HG03159 (cell line): ENCODE measurements at regions not wholly inside any gene's neighbourhood (a gene's known extent, or its start where the extent isn't known, plus 50 kb on each side); places are given as distances from the start of the nearest gene placed in this dataset.
"Not testable (repeated sequence)": the region's sequence is repeated elsewhere in the genome, so short reads cannot be mapped to it uniquely, and the experiment has no call there.

ENCODE experiments used
- ATAC-seq: cut with Tn5 transposase; IDR thresholded peaks from one replicate; pipeline ENCODE4 v1.9.1; 2021; ENCODE audit warnings: mild to moderate bottlenecking, moderate library complexity; ENCODE audit not compliant: unreplicated experiment

DNA sequence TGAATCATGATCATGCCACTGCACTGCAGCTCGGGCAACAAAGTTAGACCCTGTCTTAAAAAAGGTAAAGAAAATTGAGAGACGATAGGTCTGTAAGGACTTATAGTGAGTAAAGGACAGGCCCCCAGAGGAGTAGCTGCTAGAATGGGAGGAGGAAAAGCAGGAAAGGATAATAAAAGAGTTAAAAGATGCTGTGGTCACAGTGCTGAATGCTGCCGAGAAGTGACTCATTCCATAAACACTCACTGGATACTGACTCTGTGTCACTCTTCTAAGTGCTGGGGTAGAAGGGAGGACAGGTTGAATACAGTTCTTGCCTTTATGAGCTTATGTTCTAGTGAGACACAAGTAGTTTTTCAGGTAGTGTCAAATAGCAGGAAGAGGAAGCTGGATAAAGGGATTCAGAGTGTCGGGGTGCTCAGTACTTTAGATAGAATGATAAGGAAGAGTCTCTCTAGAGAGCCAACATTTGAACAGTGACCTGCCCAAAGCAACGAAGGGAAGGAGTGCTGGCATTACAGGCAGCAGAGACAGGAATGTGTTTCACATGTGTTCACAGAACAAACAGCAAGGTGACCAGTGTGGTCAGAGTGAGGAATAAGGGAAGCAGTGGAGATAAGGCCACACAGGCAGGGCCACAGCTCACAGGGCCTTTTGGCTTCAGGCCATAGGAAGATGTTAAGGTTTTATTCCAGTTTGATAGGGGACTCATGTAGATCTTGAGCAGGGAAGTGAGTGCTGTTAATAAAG lies 1240.5 kb downstream of the UQCRFS1 start:
- ATAC-seq = no peak

DNA sequence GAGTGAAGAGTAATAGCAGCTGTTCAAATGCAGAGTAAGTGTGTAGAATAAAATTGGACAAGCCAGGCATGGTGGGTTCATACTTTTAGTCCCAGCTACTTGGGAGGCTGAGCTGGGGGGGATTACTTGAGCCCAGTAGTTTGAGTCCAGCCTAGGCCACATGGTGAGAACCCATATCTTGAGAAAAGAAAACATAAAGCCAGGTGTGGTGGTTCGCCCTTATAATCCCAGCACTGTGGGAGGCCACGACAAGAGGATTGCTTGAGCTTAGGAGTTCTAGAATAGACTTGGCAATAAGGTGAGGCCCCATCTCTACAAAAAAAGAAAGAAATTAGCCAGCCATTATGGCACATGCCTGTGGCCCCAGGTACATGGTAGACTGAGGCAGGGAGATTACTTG lies 1241.1 kb downstream of the UQCRFS1 start:
- ATAC-seq = no peak

DNA sequence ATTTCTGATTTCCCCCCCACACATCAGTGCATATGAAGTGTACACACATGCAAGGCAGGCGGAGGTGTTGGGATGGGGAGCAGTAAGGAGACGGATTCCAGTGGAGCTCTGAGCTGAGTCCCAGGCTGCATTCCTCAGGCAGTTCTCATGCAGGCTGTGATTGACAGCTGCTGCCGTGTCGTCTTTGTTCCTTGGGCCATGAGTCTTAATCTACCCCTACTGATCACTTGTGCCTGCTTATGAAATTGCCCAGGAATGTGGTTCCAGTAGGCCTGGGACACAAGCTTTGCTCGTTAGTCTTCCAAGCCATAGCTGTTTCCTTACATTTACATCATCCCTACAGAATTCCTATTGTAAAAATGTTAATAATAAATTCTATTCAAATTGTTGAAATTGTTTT lies 1241.9 kb downstream of the UQCRFS1 start:
- no peak for ATAC-seq

DNA sequence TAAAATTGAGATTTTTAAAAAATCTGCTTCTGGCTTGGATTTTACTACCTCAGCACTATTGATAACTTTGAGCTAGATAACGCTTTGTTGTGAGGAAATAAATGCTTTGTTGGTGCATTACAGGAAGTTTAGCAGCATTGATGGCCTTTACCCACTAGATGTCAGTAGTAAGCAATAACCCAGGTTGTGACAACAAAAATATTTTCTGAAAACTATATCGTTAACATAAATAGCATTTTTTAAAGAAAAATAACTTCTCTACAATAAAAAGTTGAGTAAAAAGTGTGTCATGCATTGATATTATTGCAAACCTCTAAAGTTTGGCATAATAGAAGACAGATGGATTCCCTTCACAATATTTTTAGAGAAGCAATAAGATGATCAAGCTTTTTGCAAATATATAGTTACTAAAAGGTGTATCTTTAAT lies 1246.5 kb downstream of the UQCRFS1 start:
- ATAC-seq = no peak

DNA sequence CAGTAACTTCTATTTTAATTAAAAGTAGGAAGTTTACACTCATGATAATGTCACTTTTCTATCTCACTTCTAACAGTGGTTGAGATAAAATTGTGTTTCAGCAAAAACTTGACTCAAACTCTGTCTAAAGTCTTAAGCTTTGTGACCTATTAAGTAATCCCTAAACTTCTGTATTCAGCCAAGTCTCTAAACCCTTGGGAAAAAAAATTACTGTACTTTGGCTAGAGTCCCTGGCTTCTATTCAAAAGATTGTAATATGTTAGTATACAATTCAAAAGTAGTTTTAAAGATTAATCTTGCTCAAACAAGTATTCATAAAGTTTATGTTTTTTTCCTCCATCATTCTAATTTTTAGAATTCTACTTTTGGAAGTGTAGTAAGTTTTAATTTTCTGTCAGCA lies 1248.8 kb downstream of the UQCRFS1 start:
- ATAC-seq = no peak

DNA sequence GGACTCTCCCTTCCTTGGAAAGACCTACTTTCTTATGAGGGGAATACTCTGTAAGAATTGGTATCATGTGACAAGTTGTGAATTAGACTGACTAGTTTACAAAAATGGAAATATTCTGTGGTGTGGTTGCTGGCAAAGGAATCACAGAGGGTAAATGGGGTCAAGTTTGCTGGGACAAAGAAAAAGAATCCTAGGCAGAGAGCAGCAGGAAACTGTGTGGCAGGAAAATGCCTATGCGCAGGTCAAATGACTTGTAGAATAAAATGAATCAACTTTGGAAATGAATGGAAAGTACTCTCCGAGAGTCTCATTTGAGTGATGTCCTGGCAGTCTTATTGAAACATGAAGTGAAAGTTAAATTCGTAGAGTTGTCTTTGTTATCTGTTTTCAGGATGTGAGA lies 1250.7 kb downstream of the UQCRFS1 start:
- no peak for ATAC-seq

DNA sequence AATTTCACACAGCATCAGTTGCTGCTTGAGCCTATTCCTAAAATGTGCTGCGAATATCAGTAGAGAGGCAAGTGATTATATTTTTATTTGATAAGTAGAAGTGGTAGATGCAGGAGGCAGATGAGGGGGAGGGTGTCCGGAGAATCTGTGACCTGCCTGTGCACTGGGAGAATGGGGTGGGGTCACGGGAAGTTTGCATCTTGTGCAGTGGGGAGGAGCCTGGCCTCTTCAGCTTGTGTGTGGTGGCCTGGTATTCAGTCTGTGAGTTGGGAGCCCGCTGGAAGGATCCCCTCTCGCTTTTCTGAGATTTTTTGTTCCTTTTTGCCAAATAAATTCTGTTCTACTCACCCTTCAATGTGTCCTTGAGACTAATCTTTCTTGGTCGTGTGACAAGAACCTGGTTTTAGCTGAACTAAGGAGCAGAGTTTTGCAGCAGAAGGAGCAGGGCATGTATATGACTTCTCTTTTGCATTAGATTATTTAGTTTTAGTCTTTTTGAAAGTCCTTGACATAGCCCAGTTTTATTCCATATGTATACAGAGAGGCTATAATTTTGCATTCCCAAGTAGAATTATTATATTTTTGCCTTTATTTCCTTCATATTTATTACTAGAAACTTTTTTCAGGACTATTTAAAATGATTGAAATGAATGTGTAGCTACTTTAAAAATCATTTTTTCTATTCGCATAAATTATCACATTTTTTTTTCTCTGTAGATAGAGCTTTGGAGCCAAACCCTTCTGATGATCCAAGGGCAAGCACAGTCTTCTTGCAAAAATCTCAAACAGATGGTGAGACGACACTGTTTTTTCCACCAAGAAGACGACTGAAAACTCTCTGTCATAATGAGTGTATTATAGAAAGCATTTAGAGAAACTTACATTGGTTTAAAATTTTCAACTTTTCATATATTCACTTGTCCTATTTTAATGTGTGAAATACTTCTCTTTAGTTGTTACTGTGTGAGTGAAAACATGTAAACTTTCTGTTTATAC lies 1257.2 kb downstream of the UQCRFS1 start:
- no peak for ATAC-seq

DNA sequence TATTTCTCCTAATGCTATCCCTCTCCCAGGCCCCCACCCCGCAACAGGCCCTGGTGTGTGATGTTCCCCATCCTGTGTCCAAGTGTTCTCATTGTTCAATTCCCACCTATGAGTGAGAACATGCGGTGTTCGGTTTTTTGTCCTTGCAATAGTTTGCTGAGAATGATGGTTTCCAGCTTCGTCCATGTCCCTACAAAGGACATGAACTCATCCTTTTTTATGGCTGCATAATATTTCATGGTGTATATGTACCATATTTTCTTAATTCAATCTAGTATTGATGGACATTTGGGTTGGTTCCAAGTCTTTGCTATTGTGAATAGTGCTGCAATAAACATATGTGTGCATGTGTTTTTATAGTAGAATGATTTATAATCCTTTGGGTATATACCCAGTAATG lies 1270.3 kb downstream of the UQCRFS1 start:
- not testable (repeated sequence) for ATAC-seq

DNA sequence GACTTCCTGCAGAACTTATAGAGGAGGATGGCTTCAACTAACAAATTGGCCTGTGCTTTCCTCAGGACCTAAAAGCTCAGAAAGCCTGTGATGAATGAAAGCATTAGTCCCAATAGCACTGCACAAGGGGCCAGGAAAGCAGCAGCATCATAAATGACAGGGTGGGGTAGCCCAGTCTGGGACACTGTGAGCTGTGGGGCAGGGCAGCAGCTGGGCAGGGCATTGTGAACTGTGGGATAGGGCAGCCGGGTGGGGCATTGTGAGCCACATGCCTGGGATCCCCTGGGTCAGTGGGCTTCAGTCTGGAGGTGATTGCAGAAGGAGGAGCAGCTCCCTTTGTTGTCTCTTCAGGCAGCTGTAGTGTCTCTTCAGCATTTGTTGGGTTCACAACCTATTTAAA lies 1276.8 kb downstream of the UQCRFS1 start:
- no peak for ATAC-seq

DNA sequence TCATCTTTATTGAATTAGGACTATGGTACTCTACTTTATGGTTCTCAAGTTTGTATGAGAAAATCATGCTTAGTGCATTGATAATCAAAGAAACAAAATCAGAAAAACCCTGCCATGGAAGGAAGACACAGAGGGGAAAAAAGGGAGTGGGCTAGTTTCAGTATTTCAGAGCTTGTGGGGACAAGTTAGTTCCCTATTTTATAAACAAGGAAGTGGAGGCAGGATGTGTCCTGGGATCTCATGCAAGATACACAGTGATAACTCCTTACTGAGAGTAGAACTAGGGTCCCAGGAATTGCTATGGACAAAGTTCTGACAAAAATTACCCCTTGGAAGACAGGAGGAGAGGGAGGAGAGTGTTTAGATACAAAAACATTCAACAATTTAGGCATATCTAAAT lies 1277.3 kb downstream of the UQCRFS1 start:
- ATAC-seq = no peak

DNA sequence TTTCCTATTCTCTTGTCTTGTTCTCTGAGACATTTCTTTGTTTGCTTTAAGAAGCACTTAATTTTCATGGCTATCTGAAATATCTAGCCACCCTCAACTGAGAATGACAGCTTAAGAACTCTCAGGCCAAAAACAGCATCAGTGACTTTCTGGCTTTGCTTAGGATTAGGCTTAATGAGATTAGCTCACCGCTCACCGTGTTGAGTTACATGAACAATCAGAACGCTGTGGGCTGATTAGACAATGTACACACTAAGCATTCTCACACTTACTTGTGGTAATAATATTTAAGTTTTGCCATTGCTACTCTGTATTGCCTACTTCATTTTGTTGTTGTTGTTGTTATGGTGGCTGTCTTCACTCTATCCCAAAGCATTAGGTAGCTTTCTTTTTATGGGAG lies 1283.6 kb downstream of the UQCRFS1 start:
- ATAC-seq = no peak

DNA sequence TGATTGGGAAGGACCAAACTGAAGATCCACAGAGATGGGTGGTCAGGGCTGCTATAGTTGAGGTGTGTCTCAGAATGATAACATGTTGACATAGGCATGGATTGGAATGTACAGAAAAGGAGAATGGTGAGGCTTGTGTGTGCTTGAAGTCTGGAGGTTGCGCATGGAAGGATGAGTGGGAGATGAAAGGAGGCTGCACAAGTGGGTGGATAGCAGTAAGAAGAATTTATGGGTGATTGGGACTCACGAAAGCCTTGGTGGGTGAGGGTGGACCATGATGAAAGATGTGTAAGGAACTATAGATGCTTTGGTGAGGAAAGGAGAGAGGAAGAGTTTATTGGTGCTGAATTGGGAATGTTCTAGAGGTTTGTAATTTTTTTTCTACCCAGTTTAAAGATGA lies 1287.7 kb downstream of the UQCRFS1 start:
- ATAC-seq = no peak

DNA sequence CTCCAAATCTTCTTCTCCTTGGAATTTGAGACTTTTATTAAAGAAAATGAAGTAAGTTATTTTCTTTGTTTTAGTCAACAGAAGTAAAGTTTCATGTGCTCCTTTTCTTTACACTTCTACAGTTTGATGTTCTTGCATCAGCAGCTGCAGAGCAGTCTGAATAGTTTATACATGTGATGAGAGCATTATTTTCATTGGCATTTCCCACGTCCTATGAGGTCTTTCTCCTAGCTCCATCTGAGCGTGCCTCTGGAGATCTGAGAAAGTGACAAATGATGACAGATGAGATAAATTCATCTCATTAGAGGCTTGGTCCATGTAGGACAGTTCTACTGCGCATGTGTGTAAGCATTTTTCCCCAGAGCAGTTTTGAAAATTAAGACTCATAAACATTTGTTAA lies 1290.0 kb downstream of the UQCRFS1 start:
- no peak for ATAC-seq

DNA sequence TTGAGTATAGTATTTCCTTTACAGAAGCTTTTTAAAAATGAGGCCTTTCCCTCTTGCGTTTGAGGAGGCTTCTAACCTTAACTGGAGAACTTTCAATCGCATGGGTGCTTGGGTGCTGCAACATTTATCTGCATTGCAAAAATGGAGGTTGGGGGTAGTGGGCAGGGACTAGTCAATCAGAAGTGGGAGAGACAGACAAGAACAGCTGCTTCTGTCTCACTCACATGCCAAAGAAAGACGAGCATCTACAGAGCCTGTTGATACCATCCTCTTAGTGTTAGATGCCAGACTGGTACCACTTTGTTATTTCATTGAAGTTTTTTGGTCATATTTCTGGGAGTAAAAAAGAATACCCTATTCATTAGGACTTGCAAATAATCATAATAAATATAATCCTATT lies 1292.2 kb downstream of the UQCRFS1 start:
- ATAC-seq = no peak

DNA sequence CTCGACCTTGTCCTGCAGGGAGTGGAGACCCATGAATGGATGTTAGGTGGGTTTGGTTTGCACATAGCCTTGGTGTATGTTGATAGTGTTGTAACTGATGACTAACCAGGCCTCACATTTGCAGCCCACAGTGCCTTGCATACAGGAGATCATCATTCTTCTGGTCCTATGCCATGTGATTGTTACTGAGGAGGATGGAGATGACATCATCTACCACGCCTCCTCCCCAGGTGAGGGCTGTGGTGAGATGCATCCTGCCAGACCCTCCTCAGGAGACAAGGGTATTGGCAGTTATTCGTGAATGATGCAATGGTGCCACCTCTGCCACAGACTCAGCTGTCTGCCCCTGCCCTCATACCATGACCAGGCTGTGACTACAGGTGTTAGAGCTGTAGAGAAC lies 1294.1 kb downstream of the UQCRFS1 start:
- ATAC-seq = no peak

DNA sequence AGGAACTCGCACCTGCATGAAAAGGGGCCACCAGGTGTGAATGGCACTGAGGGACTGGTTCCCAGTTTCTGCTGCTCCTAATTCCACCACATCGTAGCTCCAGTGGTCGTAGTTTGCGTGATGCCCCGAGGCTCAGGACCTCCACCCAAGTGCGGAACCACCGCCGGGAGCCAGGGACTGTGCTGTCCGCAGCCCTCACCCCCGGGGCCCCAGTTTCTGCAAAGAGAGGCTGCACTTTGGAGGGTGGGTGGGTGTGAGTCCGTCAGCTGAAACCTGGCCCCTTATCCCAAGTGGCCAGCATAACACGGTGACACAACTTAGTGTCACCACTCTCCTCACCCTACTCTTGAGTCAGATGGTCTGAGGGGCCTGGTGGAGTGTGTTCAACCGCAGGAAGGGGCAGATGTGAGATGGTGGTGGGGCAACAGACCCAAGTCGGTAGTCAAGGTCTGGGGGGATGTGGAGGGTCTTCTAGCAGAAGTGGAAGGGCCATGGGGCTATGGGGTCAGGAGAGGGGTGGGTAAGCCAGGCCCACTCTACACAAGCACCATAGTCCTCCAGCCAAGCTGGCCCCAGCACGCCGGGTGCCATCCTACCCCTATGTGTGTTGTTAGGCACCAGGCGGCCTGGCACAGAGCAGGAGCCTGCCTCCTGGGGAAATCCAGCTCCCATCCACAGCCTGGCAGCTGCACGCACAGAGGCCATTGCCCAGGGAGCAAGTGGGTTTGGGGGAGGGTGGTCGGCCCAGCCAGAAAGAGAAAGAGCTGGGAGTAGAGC lies 1301.6 kb downstream of the UQCRFS1 start:
- ATAC-seq = no peak

DNA sequence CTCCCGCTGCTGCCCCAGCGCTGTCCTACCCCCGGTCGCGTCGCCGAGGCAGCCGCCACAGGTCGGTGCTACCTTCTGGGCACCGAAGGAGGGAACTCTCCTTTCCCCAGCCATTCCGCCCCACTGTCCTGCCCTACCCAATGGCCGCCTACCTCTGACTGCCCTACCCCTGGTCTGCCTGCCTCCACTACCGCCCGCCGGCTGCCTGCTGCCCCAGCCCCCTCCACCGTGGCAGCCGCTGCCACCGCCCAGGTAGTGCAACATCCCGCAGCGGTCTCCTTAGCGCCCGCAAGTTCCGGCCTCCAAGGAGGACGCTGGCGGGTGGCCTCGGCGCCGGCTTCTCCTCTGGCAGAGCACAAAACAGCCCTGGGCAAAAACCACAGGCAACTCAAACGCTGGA lies 1303.1 kb downstream of the UQCRFS1 start:
- no peak for ATAC-seq

DNA sequence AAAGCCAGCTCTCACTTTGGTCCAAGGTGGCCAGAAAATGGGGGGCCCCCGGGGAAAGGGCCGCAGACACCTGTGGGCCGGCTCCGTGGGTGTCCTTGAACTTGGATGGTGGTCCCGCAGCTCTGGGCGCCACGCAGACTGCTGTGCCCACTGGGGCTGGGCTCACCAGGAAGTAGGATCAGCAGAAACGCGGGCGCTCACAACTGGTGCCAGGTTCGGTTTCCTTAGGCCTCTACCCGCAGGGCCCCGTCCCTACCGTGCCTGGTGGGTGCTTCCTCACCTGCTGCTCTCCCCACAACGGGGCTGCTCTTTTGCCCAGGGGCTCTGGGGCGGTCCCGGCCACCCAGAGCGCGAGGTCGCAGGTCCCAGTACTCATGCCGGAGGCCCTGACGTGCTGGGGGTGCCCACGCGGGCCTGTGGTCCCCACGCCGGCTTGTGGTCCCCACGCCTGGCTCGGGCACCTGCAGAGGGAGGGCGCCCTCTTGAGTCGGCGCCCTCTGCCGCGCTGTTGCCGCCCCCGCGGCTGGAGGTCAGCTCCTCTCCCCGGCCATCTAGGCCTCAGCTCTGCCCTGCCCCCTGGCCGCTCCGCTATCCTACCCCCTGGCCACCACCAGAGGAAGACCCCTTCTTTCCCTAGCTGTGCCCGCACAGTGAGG lies 1303.6 kb downstream of the UQCRFS1 start:
- no peak for ATAC-seq

DNA sequence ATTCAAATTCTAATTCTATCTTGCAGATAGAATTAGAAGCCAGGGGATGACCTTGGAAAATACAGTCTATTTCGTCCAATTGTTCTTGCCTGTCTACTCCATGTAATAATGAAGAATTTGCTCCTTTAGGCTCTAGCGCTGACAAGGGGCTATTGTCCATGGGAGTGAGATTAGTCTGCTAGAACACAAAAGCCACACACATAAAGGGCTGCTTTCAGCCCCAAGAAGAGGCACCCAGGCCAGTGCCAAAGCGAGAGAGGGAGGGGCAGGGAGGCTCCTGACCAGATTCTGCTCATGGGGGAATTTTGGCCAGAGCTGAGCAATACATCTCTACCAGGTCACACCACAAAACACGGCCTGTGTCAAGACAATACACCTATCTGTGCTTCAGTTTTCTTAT lies 1306.9 kb downstream of the UQCRFS1 start:
- ATAC-seq = no peak

DNA sequence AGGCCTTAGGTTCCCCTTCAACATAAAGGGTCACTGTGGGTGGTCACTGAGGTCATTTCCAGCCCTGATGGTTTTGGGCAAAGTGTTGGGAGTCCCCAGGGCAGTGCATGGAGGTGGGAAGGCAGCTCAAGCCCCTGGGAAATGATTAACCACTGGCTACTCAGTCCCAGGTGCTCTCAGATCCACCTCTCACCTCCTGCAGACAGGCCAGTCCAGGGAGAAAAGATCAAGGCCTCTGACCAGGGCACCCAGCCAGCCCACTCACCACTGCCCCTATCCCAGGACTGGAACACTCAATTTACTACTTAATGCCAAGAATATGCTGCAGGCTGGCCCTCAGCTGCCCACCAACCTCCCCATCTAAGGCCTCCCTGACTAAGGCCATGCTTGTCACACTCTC lies 1307.9 kb downstream of the UQCRFS1 start:
- ATAC-seq = no peak

DNA sequence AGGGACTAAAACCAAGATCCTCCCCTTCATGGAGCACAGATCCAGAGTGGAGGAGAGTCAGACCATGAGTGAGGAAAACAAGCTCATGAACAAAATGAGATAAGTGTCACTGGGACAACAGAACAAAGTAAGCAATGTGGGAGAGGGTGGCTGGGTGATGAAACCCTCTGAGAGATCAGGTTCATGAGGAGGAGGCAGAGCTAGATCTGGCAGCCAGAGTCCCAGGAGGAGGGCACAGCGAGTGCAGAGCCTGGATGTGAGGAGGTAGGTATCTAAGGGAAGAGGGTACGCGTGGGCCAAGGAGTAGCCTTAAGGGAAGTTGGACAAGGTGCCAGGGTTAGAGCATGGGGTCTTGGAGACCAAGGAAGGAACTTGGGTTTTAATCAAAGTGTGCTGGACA lies 1311.9 kb downstream of the UQCRFS1 start:
- ATAC-seq = no peak
